NAMALWA (cell line): ENCODE measurements at regions not wholly inside any gene's neighbourhood (a gene's known extent, or its start where the extent isn't known, plus 50 kb on each side); places are given as distances from the start of the nearest gene placed in this dataset.
"Not testable (repeated sequence)": the region's sequence is repeated elsewhere in the genome, so short reads cannot be mapped to it uniquely, and the experiment has no call there.

Experiments
- DNase-seq: peaks from one replicate; pipeline ENCODE4 v3.0.0-alpha.2; 2015; ENCODE audit warnings: low spot score

- no peak for DNase-seq
Observed at GRCh38 chr6:113664909-113665308, 192.2 kb upstream of the MARCKS start.

DNA sequence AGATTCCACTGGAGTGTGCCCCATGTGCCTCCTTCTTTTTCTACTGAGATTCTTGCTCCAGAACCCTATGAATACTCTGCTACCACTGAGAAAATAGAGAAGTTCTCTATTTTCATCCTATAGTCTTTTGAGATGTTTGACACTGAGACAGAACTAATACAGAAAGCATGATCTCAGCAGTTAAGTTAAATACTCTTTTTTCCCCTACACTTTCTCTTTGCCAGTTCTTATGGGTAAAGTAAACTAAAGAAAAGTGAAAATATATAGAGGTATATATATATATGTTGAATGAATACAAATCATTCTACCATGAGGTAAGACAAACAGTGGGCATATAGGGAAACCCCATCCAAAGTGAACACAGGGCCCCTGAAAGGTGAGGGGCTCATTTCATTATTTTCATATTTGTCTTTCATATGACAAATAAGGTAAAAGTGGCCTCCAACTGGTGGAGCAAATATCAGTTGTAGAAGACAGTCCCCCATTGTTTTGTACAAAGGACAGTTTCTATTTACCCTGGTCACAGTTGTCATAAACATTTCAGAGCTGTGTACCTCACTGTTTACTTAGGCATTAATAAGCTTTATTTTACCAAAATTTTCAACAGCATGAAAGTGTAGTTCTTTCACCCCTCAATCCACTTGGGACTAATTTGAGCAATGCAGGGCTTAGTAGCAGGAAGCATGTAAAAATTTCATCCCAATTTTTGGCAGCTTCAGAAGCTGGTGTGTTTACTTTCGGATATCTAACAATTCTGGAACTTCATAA, 188.3 kb upstream of the MARCKS start:
- DNase-seq = no peak

GRCh38 chr6:113669606-113670005, 187.5 kb upstream of the MARCKS start:
- no peak for DNase-seq

DNA sequence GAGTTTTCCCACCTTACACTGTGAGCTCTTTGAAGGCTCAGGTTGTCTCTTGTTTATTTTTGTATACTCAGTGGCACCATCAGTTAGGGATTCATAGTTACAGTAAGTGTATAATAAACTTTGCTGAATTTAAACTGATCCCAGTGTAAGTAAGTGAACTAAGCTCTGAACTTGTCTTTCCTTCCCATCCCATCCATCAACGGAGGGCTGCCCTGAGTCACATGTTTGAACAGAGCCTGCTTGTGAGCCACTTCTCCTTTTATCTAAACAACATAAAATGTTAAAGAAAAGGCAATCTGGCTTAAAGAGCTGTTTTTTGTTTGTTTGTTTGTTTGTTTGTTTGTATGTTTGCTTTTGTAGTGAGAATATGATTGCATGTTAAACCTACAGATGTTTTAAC, 185.7 kb upstream of the MARCKS start:
- no peak for DNase-seq

GRCh38 chr6:113672491-113673149, 184.5 kb upstream of the MARCKS start:
- DNase-seq = no peak

GRCh38 chr6:113674075-113674474, 183.1 kb upstream of the MARCKS start:
- no peak for DNase-seq

DNA sequence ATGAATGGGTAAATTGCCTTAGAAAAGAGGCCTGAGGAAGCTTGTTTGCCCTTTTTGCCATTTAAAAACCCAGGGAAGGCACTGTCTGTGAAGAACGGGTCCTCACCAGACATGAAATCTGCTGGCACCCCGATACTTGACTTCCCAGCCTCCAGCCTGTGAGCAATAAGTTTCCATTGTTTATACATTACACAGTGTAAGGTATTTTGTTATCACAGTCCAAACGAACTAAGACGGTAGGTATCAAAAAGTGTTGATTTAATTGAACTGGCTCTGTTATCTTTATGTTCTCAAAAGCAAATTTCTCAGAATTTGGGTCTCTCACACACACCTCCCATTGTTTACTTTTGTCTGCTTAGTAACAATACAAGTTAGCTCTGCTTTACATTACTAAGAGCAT, 181.1 kb upstream of the MARCKS start:
- DNase-seq = no peak

DNA sequence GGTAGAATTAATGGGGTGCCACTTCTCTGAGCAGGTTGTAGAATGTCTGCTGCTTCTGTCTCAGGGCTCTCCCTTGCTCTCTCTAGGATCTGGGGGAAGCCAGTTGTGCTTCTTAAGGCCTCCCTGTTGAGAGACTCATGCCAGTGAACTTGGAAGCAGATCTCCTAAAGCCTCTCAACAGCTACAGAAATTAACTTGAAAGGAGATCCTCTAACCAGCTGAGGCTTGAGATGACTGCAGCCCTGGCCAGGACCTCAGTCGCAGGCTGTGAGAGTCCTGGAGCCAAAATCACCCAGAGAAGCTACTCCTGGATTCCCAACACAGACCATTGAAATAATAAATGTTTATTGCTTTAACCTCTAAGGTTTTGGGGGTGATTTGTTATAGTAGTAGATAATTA, 180.2 kb upstream of the MARCKS start:
- no peak for DNase-seq

DNA sequence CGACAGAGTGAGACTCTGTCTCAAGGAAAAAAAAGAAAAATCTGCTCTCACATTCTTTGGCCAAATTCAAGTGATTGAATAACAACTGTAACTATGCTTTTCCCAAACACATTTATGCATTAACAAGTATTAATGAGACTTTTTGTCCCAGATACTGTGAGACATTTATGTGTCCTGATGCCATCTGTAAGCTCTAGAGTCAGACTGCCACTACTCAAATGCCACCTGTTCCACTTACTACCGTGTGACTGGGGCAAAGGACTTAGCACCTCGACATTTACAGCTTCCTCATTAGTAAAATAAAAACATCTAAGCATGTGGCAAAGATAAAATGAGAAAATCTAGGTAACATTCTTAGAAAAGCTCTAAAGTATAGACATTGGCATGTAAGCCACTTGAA, 178.1 kb upstream of the MARCKS start:
- no peak for DNase-seq

DNA sequence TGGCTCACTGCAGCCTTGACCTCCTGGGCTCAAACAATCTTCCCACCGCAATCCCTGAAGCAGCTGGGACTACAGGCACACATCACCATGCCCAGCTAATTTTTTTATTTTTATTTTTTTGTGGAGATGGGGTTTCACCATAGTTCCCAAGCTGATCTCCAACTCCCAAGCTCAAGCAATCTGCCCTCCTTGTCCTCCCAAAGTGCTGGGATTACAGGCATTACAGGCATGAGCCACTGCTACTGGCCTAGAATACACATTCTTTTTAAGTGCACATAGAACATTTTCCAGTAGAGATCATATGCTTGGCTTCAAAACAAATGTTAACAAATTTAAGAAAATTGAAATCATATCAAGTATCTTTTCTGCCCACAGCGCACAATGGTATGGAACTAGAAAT, 176.8 kb upstream of the MARCKS start:
- no peak for DNase-seq

DNA sequence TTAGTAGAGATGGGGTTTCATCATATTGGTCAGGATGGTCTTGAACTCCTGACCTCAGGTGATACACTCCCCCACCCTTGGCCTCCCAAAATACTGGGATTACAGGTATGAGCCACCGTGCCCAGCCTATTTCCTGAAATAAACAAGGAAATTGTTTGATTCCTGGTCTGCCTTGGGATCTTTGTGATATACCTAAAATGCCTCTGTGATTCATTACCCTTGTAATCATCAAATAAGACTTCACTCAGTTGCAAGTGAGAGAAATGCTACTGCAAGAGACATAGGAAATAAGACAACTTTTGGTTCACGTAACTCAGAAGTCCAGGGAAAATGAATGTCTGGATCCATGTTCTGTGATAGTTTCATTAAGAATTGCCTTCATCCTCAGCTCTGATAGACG, 173.2 kb upstream of the MARCKS start:
- DNase-seq = no peak

DNA sequence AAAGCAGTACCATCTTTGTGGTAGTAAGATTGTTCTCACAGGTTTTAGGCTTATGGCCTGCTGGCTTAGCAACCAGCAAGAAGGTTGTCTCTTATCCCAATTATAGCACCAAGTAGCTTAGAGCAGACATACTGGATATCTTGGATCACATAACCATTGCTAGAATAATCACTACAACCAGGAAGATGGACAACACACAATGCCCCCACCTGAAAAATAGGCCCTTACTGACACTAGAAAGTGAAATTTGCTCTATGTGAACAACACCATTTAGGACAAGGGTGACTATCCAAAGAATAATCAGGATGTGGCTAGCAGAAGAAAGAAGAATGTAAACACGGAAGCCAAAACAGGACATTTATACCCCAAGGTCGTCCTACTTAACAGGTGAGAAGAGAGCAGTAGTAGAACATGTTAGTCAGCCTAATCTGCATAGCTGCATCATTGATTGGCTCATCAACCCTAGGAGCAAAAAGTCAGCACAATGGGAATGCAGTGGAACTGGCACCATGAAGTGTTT, 172.7 kb upstream of the MARCKS start:
- DNase-seq = no peak

DNA sequence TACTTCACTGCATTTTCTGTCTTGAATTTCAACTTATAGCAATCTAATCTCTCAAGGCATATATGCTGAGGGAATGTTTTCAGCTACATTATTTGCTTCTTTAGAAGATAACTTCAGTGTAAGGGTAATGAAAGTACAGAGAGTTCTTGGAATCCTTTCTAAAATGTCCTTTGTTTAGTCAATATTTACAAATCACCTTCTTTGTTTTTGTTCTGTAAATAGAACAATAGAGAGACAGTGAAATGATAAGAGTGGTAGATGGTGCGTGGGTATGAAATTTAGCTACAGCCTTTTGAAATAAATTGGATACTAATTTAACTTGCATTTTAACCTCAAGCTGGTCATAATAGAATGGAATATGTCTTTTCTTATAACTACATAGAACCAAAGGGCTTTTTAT, 171.1 kb upstream of the MARCKS start:
- DNase-seq = no peak

DNA sequence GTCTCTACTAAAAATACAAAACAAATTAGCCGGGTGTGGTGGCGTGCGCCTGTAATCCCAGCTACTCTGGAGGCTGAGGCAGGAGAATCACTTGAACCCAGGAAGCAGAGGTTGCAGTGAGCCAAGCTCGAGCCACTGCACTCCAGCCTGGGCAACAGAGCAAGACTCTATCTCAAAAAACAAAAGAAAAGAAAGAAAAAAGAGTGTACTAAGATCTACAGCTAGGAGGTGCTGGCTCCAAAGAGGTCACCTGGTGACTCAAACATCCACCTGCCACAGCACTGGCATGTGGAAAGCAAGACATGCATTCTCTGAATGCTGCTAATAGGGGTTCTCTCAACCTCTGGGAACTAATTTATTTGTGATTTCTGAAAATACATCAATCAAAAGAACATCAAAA, 167.5 kb upstream of the MARCKS start:
- not testable (repeated sequence) for DNase-seq

- DNase-seq = peak; percentile 4
Observed at GRCh38 chr6:113690281-113691259, 166.6 kb upstream of the MARCKS start.

GRCh38 chr6:113691260-113691656, 165.9 kb upstream of the MARCKS start:
- no peak for DNase-seq

- no peak for DNase-seq
Observed at GRCh38 chr6:113693851-113694250, 163.3 kb upstream of the MARCKS start.

DNA sequence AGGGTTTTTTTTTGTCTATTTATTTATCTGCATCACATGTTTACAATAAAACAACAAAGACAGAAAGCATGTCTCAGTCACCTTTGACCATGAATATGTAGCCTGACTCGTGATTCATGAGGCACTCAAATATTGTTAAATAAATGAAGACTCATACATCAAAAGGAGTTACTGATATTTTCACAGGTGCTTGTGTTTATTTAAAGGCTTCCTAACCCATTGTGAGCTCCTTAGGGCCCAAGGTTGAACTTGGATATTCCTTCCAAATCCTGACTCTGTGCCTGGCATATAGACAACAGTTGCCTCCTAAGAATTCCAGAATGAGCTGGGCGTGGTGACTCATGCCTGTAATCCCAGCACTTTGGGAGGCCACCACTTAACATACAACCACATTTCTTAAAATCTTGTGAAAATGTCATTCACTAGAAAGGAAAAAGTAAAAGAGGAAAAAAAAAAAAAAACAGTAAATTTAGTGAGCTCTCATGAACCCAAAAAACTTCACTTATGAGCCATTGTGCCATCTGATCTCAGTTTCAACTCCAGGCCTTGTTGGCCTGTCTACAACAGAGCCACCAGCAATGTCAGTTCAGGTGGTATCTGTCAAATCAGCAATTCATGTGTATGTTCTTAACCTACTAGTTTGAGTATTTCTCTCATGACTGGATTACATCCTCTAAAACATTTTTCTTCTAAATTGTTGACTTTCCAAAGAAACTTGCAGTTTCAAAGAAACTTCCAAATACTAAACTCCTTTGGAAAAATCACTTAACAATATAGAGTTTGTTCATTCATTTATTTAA, 162.7 kb upstream of the MARCKS start:
- DNase-seq = no peak

DNA sequence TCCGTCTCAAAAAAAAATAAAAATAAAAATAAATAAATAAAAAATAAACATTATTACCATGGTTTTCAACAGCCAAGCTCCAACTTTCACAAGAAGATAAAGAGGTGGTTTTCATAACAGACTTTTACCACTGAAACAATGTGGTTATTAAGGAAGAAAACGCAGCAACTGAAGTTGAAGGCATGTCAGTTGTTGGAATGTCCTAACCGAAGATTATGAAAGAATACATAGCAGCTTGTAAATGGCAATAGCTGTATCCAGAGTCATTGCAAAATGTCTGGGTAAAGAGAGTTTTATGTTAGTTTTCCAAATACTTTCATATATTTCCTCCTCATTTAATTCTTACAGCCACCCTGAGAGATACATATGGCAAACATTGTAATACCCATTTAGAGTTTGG, 161.6 kb upstream of the MARCKS start:
- no peak for DNase-seq

GRCh38 chr6:113696960-113697359, 160.2 kb upstream of the MARCKS start:
- DNase-seq = no peak

DNA sequence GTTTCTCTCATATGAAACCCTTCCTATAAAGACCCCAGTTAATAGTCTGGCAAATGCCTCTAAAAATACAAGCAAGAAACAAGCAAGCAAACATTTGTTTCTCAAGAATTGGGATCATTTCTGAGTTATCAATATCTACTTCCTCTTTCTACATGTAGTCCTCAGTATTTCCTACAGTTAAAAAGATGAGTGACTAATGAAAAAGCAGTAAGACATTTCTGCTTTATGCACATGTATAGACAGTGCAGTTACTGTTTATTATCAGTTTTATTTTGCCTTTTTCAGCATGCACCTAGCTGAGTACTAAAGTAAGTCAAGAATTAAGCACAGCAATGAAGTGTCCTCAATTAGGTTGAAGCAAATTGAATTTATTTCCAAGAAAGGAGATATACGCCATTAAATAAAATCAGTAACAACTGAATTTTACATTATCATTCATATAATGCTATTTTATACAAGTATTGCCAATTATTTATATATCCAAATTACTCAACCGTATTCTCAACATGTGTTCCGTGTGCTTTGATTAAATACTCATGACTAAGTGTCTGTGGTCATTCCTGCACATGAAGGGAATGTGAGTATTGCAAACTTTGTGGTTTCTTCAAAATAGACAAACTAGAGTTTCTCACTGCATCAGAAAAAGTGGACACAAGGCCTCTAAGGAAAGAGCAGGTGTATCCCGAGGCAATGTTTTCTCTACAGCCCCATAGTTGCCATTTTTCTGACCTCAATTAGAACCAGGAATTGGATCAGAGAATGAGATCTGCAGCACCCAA, 159.3 kb upstream of the MARCKS start:
- no peak for DNase-seq
